WERI-Rb-1 (cell line): ENCODE measurements at regions not wholly inside any gene's neighbourhood (a gene's known extent, or its start where the extent isn't known, plus 50 kb on each side); places are given as distances from the start of the nearest gene placed in this dataset.

Experiments used
- DNase-seq: peaks from one replicate; pipeline ENCODE4 v3.0.0-alpha.2; 2020
- H3K27ac ChIP-seq: fragments of 250-450 bp; sonication (Bioruptor Pico); 2 replicates; pipeline ENCODE4 v1.5.1; 2020; ENCODE audit warnings: mild to moderate bottlenecking, moderate library complexity
- H3K27me3 ChIP-seq: fragments of 250-450 bp; sonication (Bioruptor Pico); 2 replicates; pipeline ENCODE4 v1.5.1; 2021; ENCODE audit warnings: mild to moderate bottlenecking, low read depth, moderate library complexity; ENCODE audit not compliant: insufficient read depth, severe bottlenecking
- H3K36me3 ChIP-seq: fragments of 250-450 bp; sonication (Bioruptor Pico); 2 replicates; pipeline ENCODE4 v1.5.1; 2020; ENCODE audit warnings: mild to moderate bottlenecking, moderate library complexity
- H3K4me3 ChIP-seq: 2 replicates; pipeline ENCODE4 v1.5.1; 2011; ENCODE audit warnings: low read depth, mild to moderate bottlenecking, control low read depth, low read length
- H3K9me3 ChIP-seq: fragments of 250-450 bp; sonication (Bioruptor Pico); 2 replicates; pipeline ENCODE4 v1.5.1; 2021; ENCODE audit warnings: mild to moderate bottlenecking, moderate library complexity; ENCODE audit not compliant: severe bottlenecking
- TF ChIP-seq, protein P1 (sequence below): IDR thresholded peaks from 2 replicates; pipeline ENCODE4 v1.5.1; 2011; ENCODE audit warnings: low read depth, mild to moderate bottlenecking, control low read depth, inconsistent platforms, low read length

- peaks cover 2% of the 10 kb centered on the region for H3K9me3 ChIP-seq
- H3K27ac ChIP-seq: no peak overlapping the region
- H3K4me3 ChIP-seq: no peak overlapping the region
- DNase-seq: no peak
- no peaks in the 10 kb centered on the region for H3K27me3 ChIP-seq
- TF ChIP-seq, protein P1, sequence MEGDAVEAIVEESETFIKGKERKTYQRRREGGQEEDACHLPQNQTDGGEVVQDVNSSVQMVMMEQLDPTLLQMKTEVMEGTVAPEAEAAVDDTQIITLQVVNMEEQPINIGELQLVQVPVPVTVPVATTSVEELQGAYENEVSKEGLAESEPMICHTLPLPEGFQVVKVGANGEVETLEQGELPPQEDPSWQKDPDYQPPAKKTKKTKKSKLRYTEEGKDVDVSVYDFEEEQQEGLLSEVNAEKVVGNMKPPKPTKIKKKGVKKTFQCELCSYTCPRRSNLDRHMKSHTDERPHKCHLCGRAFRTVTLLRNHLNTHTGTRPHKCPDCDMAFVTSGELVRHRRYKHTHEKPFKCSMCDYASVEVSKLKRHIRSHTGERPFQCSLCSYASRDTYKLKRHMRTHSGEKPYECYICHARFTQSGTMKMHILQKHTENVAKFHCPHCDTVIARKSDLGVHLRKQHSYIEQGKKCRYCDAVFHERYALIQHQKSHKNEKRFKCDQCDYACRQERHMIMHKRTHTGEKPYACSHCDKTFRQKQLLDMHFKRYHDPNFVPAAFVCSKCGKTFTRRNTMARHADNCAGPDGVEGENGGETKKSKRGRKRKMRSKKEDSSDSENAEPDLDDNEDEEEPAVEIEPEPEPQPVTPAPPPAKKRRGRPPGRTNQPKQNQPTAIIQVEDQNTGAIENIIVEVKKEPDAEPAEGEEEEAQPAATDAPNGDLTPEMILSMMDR: no peak
- H3K36me3 ChIP-seq: no peaks in the 10 kb centered on the region
Observed at GRCh38 chr2:142306131-142306530, 175.3 kb upstream of the LRP1B start.

GRCh38 chr2:142300517-142300916, 169.7 kb upstream of the LRP1B start:
- no peak overlapping the region for H3K4me3 ChIP-seq
- DNase-seq: no peak
- TF ChIP-seq, protein P1: no peak

GRCh38 chr2:142299021-142299420, 168.2 kb upstream of the LRP1B start:
- no peaks in the 10 kb centered on the region for H3K27me3 ChIP-seq
- DNase-seq: no peak
- TF ChIP-seq, protein P1: no peak
- H3K9me3 ChIP-seq: no peaks in the 10 kb centered on the region
- no peak overlapping the region for H3K27ac ChIP-seq
- H3K36me3 ChIP-seq: no peaks in the 10 kb centered on the region
- H3K4me3 ChIP-seq: no peak overlapping the region

More at GRCh38 chr2:142300517-142300916, 169.7 kb upstream of the LRP1B start:
- no peaks in the 10 kb centered on the region for H3K27me3 ChIP-seq
- H3K9me3 ChIP-seq: no peaks in the 10 kb centered on the region
- no peaks in the 10 kb centered on the region for H3K36me3 ChIP-seq
- H3K27ac ChIP-seq: no peak overlapping the region

DNA sequence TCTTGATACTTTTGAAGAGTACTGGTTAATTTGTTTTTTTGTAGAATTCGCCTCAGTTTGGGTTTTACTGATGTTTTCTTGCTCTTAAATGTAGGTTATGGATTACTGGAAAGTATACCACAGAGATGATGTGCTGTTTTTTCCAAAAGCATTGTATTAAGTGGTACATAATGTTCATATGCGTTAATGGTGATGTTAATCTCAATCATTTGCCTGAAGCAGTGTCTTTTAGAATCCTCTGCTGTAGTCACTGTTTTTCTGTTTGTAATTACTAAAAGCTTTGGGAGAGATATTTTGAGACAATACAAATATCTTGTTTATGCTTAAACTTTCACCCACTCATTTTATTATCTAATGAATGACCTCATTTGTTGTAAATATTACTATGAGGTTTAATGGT, 163.4 kb upstream of the LRP1B start:
- DNase-seq: no peak
- Histone ChIP-seq H3K36me3 (no peaks in the 10 kb centered on the region), H3K27me3 (no peaks in the 10 kb centered on the region), H3K27ac (no peak overlapping the region), H3K4me3 (no peak overlapping the region), H3K9me3 (no peaks in the 10 kb centered on the region)
- TF ChIP-seq, protein P1: no peak

GRCh38 chr2:142291969-142292368, 161.2 kb upstream of the LRP1B start:
- TF ChIP-seq, protein P1: no peak
- Histone ChIP-seq H3K4me3 (no peak overlapping the region), H3K27ac (no peak overlapping the region), H3K36me3 (no peaks in the 10 kb centered on the region), H3K9me3 (no peaks in the 10 kb centered on the region), H3K27me3 (no peaks in the 10 kb centered on the region)
- no peak for DNase-seq

GRCh38 chr2:142290931-142291330, 160.1 kb upstream of the LRP1B start:
- Histone ChIP-seq H3K27me3 (no peaks in the 10 kb centered on the region), H3K36me3 (no peaks in the 10 kb centered on the region), H3K4me3 (no peak overlapping the region), H3K9me3 (no peaks in the 10 kb centered on the region), H3K27ac (no peak overlapping the region)
- TF ChIP-seq, protein P1: no peak
- DNase-seq: no peak
